ENCODE measurements at regions not wholly inside any gene's neighbourhood (a gene's known extent, or its start where the extent isn't known, plus 50 kb on each side); places are given as distances from the start of the nearest gene placed in this dataset.

GRCh38 chr13:80671773-80672172 is 330.8 kb upstream of the SPRY2 start:
- DNase-seq, result no peak

GRCh38 chr13:80669112-80669511 is 328.2 kb upstream of the SPRY2 start:
- DNase-seq, result no peak

GRCh38 chr13:80668452-80668851 is 327.5 kb upstream of the SPRY2 start:
- no peak for DNase-seq

- DNase-seq, result no peak
Observed at GRCh38 chr13:80666782-80667552, 326.0 kb upstream of the SPRY2 start.

GRCh38 chr13:80665792-80666333 is 324.9 kb upstream of the SPRY2 start:
- no peak for DNase-seq

GRCh38 chr13:80664950-80665349 is 324.0 kb upstream of the SPRY2 start:
- no peak for DNase-seq

- no peak for DNase-seq
Observed at GRCh38 chr13:80663788-80664187, 322.9 kb upstream of the SPRY2 start.

GRCh38 chr13:80658705-80659104 is 317.8 kb upstream of the SPRY2 start:
- no peak for DNase-seq

GRCh38 chr13:80656512-80656904 is 315.6 kb upstream of the SPRY2 start:
- DNase-seq, result no peak

- DNase-seq, result no peak
Observed at GRCh38 chr13:80655778-80656511, 315.0 kb upstream of the SPRY2 start.

- no peak for DNase-seq
Observed at GRCh38 chr13:80654638-80655249, 313.8 kb upstream of the SPRY2 start.

GRCh38 chr13:80649274-80649673 is 308.3 kb upstream of the SPRY2 start:
- no peak for DNase-seq

- DNase-seq, result no peak
Observed at GRCh38 chr13:80642641-80643040, 301.7 kb upstream of the SPRY2 start.

- DNase-seq, result no peak
Observed at GRCh38 chr13:80633251-80633650, 292.3 kb upstream of the SPRY2 start.

GRCh38 chr13:80630685-80631121 is 289.8 kb upstream of the SPRY2 start:
- DNase-seq, result no peak

- no peak for DNase-seq
Observed at GRCh38 chr13:80618781-80619180, 277.9 kb upstream of the SPRY2 start.

- no peak for DNase-seq
Observed at GRCh38 chr13:80612804-80613203, 271.9 kb upstream of the SPRY2 start.

- no peak for DNase-seq
Observed at GRCh38 chr13:80611310-80611709, 270.4 kb upstream of the SPRY2 start.

GRCh38 chr13:80605716-80606115 is 264.8 kb upstream of the SPRY2 start:
- DNase-seq, result no peak

- DNase-seq, result no peak
Observed at GRCh38 chr13:80605011-80605410, 264.1 kb upstream of the SPRY2 start.

GRCh38 chr13:80604098-80604497 is 263.2 kb upstream of the SPRY2 start:
- no peak for DNase-seq

- no peak for DNase-seq
Observed at GRCh38 chr13:80603351-80603750, 262.4 kb upstream of the SPRY2 start.

GRCh38 chr13:80599765-80600164 is 258.8 kb upstream of the SPRY2 start:
- no peak for DNase-seq

- DNase-seq, result no peak
Observed at GRCh38 chr13:80598189-80598588, 257.3 kb upstream of the SPRY2 start.

Measured in DMS79 treated with DMSO at 0.1 percent for 48 hours (cell line).